ENCODE measurements at regions not wholly inside any gene's neighbourhood (a gene's known extent, or its start where the extent isn't known, plus 50 kb on each side); places are given as distances from the start of the nearest gene placed in this dataset.
"Not testable (repeated sequence)": the region's sequence is repeated elsewhere in the genome, so short reads cannot be mapped to it uniquely, and the experiment has no call there.

DNA sequence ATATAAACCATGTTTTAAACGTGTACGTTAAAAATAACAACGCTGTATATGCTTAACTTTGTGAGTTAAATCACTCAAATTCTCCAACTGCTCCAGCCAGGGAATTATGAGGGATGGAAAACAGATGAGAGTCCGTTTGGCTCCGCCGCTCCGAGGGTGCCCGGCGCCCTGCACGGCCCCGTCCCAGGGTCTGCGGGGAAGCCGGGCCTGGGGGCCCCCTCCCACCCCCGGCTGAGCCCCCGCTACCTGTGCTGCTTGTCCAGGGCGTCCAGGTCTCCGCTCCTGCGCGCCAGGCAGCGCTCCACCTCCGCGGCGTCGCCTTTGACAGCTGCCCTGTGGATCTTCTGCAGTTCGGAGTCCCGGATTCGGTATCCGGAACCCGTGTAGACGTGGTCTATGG, 415.5 kb downstream of the FOXD4L4 start:
- H3K27me3 ChIP-seq (replicated peaks; ENCODE audit: insufficient read depth); DNase-seq (ENCODE audit: low spot score); H3K36me3 ChIP-seq; H3K4me3 ChIP-seq; H3K27ac ChIP-seq; H3K9me3 ChIP-seq; H3K4me1 ChIP-seq (replicated peaks); intact Hi-C loops (cut with DNase I): not testable (repeated sequence)
- no CpG with 5 or more reads among the region's 30 CpGs for WGBS

DNA sequence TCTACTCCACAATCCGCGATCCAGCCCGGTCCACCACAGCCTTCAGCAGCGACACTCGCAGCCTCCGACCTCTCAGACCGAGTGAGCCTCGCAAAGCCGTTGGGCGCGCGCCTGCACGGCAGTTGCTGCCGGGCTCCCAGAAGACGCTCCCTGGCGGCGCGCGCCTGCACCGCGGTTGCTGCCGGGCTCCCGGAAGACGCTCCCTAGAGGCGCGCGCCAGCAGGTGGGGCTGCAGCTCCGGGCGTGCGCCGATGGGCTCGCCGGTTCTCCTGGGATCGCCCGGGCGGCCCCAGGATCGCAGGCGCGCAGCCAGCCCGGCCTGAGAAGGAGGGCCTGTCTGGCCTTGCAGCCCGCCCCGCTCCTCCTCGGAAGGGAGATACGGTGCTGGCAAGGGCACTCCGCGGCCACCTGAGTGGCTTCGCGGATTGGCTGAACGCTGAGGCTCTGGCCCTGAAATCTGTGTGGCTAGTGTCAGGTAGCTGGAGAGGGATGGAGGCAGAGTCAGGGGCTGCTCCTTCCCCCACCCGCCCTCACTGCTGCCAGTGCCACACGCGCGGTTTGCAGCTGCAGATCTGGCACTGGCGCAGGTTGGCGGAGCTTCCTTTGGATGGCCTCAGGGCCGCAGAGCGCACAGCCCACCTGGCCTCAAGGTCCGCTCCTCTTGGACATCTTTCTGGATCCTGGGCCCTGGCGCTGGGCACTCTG, 416.2 kb downstream of the FOXD4L4 start:
- WGBS, result 1% methylated on average over 9 of the region's 59 CpGs
- intact Hi-C loops (cut with DNase I); H3K27me3 ChIP-seq (replicated peaks; ENCODE audit: insufficient read depth); H3K27ac ChIP-seq; H3K9me3 ChIP-seq; H3K36me3 ChIP-seq; H3K4me1 ChIP-seq (replicated peaks): not testable (repeated sequence)
- TF ChIP-seq, protein P1, sequence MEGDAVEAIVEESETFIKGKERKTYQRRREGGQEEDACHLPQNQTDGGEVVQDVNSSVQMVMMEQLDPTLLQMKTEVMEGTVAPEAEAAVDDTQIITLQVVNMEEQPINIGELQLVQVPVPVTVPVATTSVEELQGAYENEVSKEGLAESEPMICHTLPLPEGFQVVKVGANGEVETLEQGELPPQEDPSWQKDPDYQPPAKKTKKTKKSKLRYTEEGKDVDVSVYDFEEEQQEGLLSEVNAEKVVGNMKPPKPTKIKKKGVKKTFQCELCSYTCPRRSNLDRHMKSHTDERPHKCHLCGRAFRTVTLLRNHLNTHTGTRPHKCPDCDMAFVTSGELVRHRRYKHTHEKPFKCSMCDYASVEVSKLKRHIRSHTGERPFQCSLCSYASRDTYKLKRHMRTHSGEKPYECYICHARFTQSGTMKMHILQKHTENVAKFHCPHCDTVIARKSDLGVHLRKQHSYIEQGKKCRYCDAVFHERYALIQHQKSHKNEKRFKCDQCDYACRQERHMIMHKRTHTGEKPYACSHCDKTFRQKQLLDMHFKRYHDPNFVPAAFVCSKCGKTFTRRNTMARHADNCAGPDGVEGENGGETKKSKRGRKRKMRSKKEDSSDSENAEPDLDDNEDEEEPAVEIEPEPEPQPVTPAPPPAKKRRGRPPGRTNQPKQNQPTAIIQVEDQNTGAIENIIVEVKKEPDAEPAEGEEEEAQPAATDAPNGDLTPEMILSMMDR (IDR thresholded peaks at IDR 0.05), result peak in 3 of 4 experiments; percentile 27 to 50 (median 36)
- H3K4me3 ChIP-seq, result peak overlapping the region; percentile 14 to 16
- DNase-seq (ENCODE audit: low spot score), result peak; percentile 55

DNA sequence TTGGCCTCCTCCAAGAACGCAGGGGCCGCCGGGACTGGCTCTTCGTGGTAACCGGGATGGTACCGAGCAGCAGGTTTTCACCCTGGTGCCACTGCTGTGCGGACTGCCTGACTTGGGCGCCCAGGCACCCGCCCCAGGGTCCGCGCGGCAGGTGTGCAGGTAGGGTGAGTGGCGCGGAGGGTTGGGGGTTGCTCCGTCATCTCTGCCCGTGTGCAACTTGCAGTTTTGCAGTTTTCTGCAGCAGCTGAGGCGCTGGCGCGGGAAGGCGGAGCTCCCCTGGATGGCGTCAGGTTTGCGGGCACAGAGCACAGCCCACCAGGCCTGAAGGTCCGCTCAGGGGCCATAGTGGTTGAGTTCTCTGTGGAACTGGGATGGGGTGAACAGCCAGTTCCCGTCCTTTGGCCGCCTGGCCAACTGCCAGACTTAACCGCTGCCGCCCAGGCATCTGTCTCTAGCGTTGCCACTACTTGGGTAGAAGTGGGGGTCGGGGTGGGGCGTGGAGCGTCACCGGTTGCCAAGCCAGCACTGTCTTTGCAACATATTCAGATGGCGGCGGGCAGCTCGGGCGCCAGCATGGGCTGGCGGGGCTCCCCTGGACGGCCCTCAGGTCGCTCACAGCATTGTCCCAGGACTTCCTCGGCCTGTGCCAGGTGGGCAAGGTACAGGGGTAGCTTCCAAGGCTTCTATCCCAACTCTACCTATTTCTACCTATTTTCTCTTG, 417.2 kb downstream of the FOXD4L4 start:
- H3K4me1 ChIP-seq (replicated peaks); intact Hi-C loops (cut with DNase I); H3K9me3 ChIP-seq; H3K36me3 ChIP-seq; H3K27me3 ChIP-seq (replicated peaks; ENCODE audit: insufficient read depth); H3K27ac ChIP-seq; DNase-seq (ENCODE audit: low spot score): not testable (repeated sequence)
- peak overlapping the region; percentile 8 to 24 for H3K4me3 ChIP-seq
- 0% methylated on average over 5 of the region's 40 CpGs for WGBS

DNA sequence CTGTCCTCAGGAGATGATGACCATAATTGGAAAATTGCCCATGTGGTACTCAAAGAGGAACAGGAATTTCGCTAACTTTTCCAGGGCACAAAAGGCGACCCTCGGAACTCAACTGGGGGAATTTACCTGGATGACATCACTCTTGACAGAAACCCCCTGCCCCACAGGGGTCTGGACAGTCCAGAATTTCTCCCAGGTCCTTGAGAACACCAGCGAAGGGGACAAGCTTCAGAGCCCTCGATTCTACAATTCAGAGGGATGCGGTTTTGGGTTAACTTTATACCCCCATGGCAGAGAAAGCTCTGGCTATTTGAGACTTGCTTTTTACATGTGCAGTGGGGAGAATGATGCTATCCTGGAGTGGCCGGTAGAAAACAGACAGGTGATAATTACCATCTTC, 445.4 kb downstream of the FOXD4L4 start:
- intact Hi-C loops (cut with DNase I); H3K27me3 ChIP-seq (replicated peaks; ENCODE audit: insufficient read depth); H3K27ac ChIP-seq; H3K9me3 ChIP-seq; H3K36me3 ChIP-seq; H3K4me3 ChIP-seq; H3K4me1 ChIP-seq (replicated peaks); DNase-seq (ENCODE audit: low spot score): not testable (repeated sequence)
- WGBS, result 65% methylated on average over 6 of the region's 7 CpGs

DNA sequence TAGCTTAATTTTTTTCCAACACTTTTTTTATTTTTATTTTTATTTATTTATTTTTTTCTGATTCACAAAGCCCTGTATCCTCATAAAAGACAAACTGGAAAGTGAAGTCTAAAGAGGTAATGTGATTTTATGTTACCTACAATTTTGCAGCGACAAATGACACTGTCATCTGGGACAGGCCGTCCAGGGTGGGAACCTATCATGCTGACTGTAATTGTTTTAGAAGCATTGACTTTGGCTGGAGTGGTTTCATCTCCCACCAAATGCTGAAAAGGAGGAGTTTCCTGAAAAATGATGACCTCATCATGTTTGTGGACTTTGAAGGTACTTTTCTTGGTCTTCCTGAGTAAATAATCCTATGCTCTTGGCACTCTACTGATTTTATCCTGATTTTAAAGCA, 446.7 kb downstream of the FOXD4L4 start:
- H3K36me3 ChIP-seq; H3K4me1 ChIP-seq (replicated peaks); H3K27ac ChIP-seq; H3K27me3 ChIP-seq (replicated peaks; ENCODE audit: insufficient read depth); intact Hi-C loops (cut with DNase I); H3K9me3 ChIP-seq; DNase-seq (ENCODE audit: low spot score); H3K4me3 ChIP-seq: not testable (repeated sequence)
- WGBS, result 70% methylated on average over 2 of the region's 2 CpGs

DNA sequence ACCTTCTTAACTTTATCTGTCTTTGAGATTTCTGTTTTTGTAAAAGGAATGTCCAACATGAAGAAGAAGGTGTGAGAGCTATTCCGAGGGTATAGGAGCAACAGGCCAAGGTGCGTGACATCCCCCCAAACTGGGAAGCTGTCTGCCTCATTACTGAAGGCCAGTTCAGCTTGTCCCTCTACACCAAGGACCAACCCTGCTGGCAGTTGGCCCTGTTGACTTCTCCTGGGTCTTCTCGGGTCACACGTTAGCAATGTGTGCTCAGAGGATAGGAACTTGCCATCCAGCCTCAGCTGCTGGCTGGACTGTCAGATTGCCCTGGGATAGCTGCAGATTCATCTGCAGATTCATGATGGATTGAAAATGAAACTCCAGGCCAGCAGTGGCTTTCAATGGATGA, 460.3 kb downstream of the FOXD4L4 start:
- intact Hi-C loops (cut with DNase I); H3K4me3 ChIP-seq; H3K27me3 ChIP-seq (replicated peaks; ENCODE audit: insufficient read depth): not testable (repeated sequence)

DNA sequence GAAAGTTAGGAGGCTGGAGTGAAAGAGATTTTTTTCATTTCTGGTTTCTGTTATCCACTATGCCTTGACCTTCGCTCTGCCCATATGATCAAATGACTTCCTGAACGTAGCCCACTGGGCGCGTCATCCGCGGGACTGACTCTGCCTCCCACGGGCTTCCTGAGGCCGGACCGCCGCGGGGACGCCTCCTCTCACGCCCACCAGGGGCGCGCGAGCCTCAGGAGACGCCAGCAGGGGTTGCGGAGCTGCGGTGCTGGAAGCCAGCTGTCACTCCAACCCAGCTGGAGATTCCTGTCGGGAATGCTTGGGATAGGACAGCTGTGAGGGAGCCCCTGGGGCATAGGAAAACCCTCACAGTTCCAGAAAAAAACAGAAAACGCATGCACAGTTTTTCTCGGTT, 461.5 kb downstream of the FOXD4L4 start:
- intact Hi-C loops (cut with DNase I); H3K27ac ChIP-seq; DNase-seq (ENCODE audit: low spot score); H3K4me1 ChIP-seq (replicated peaks); H3K4me3 ChIP-seq; H3K27me3 ChIP-seq (replicated peaks; ENCODE audit: insufficient read depth); H3K9me3 ChIP-seq; H3K36me3 ChIP-seq: not testable (repeated sequence)
- 61% methylated on average over 21 of the region's 22 CpGs for WGBS

More for the DNA sequence above, 460.3 kb downstream of the FOXD4L4 start:
- not testable (repeated sequence) for H3K9me3 ChIP-seq; DNase-seq (ENCODE audit: low spot score); H3K4me1 ChIP-seq (replicated peaks); H3K36me3 ChIP-seq; H3K27ac ChIP-seq
- WGBS, result no CpG with 5 or more reads among the region's 4 CpGs

DNA sequence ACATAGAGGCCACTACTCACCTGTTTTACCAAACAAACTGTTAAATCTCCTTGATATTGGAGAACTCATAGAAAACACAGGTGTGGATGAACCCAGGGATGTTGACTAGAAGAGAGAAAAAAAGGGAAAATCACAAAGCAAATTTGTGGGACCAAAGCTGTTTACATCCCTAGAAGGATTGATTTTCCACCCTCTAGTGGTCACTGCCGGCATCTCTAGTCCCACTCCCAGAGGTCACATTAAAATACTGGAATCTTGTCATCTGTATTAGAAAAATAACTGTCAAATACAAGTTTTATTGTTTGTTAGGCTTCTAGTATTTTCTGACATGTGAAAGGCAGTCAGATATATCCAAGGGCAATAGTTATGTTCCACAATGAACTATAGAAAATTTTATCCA, 469.7 kb downstream of the FOXD4L4 start:
- DNase-seq (ENCODE audit: low spot score); intact Hi-C loops (cut with DNase I); H3K27me3 ChIP-seq (replicated peaks; ENCODE audit: insufficient read depth); H3K4me3 ChIP-seq; H3K27ac ChIP-seq; H3K4me1 ChIP-seq (replicated peaks); H3K36me3 ChIP-seq; H3K9me3 ChIP-seq: not testable (repeated sequence)
- no CpG with 5 or more reads among the region's 1 CpG for WGBS

DNA sequence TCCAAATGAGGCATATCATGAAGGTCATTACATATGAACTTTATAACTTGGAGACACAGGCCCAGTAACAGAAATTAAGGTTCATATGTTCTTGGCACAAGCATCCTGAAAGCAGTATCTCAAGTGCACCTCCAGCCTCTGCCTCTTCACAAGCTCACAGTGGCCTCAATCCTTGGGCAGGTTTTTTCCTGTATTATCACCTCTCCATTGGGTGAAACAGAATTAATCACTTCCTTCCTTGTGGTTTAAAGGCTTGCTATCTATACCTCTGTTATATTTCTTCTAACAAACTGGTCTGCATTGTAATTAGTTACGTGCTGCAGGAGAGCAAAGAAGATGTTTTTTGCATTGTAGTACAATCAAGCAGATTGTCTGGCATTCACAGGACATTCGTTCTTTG, 471.0 kb downstream of the FOXD4L4 start:
- H3K27me3 ChIP-seq (replicated peaks; ENCODE audit: insufficient read depth); H3K9me3 ChIP-seq; intact Hi-C loops (cut with DNase I); H3K4me1 ChIP-seq (replicated peaks); DNase-seq (ENCODE audit: low spot score); H3K4me3 ChIP-seq; H3K36me3 ChIP-seq; H3K27ac ChIP-seq: not testable (repeated sequence)
- WGBS, result 100% methylated on average over 1 of the region's 2 CpGs

DNA sequence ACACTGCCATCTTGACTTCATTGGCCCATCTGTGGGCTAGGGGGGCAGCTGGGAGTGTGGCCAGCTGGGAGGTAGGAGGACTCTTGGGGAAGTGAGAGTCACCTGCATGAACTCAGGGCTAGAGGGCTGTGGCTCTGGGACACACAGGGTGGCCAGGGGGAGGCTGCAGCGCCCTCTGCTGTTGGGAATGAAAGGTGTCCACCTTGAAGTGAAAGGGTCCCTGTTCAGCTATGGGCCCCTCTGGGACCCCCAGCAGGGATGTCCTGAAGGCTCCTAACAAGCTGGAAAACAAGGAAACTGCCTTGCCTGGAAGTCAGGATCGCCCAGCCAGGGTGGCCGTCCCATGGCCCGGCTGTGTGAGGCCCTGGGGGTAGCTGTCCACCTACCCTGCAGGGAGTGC, 507.8 kb downstream of the FOXD4L4 start:
- H3K4me3 ChIP-seq; DNase-seq (ENCODE audit: low spot score); H3K27me3 ChIP-seq (replicated peaks; ENCODE audit: insufficient read depth); H3K36me3 ChIP-seq; H3K4me1 ChIP-seq (replicated peaks); intact Hi-C loops (cut with DNase I); H3K27ac ChIP-seq; H3K9me3 ChIP-seq: not testable (repeated sequence)
- no CpG with 5 or more reads among the region's 4 CpGs for WGBS

DNA sequence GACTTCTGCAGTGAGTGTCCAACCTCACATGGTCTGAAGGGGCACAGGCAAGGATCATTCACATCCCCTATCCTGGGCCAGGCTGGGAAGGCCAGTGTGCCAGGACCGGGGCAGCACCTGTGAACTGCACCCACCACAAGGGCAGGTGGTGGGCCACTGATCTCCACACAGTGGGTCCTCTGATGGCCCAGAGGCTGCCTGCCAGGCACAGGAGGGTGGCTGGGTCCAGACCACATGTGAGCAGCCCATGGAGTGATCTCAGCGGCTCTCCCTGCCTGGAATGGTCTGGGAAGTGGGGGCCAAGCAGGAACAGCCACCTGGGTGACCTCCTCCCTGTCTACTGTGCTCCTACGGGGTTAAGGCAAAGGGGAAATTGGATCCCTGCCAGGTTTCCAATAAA, 508.5 kb downstream of the FOXD4L4 start:
- H3K36me3 ChIP-seq; intact Hi-C loops (cut with DNase I); H3K27me3 ChIP-seq (replicated peaks; ENCODE audit: insufficient read depth); DNase-seq (ENCODE audit: low spot score); H3K27ac ChIP-seq; H3K4me1 ChIP-seq (replicated peaks); H3K4me3 ChIP-seq; H3K9me3 ChIP-seq: not testable (repeated sequence)
- 0% methylated on average over 1 of the region's 3 CpGs for WGBS

DNA sequence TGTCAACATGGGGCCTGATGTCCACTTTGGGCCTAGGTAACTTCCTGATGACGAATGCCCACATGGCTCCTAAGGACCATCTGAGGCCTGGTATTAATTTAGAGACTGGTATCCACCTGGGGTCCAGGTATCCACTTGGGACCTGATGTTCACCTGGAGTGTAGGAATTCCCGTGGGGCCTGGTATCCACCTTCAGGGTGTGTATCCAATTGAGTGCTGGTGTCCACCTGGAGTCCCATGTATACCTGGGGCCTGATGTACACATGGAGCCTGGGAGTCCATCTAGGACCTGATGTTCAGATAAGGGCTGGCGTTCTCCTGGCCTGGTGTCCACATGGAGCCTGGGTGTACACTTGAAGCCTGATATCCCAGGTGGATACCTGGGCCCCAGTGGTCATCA, 520.6 kb downstream of the FOXD4L4 start:
- H3K4me3 ChIP-seq; intact Hi-C loops (cut with DNase I); H3K9me3 ChIP-seq; DNase-seq (ENCODE audit: low spot score); H3K27me3 ChIP-seq (replicated peaks; ENCODE audit: insufficient read depth); H3K4me1 ChIP-seq (replicated peaks); H3K27ac ChIP-seq; H3K36me3 ChIP-seq: not testable (repeated sequence)
- WGBS, result no CpG with 5 or more reads among the region's 3 CpGs
